ENCODE measurements at regions not wholly inside any gene's neighbourhood (a gene's known extent, or its start where the extent isn't known, plus 50 kb on each side); places are given as distances from the start of the nearest gene placed in this dataset.

GRCh38 chrX:100487795-100488194, 77.7 kb upstream of the PCDH19 start:
- no peaks in the 10 kb centered on the region for H3K36me3 ChIP-seq (ENCODE audit: insufficient read depth, low read length)
- no peak overlapping the region for H2AFZ ChIP-seq (ENCODE audit: low read length)
- TF ChIP-seq CTCF (conservative IDR thresholded peaks at IDR 0.05; ENCODE audit: low read length): no peak
- no peak for TF ChIP-seq EZH2phosphoT487 (IDR thresholded peaks at IDR 0.05; ENCODE audit: borderline replicate concordance)

GRCh38 chrX:100484971-100485370, 74.9 kb upstream of the PCDH19 start:
- no peak overlapping the region for H3K4me2 ChIP-seq (ENCODE audit: low read depth, low read length, poor library complexity, severe bottlenecking)
- H3K27me3 ChIP-seq (ENCODE audit: insufficient read depth, low read length, poor library complexity, severe bottlenecking): no peaks in the 10 kb centered on the region
- no peak overlapping the region for H2AFZ ChIP-seq (ENCODE audit: low read length)
- no peaks in the 10 kb centered on the region for H3K9me3 ChIP-seq (ENCODE audit: insufficient read depth, low read depth, low read length)
- H3K79me2 ChIP-seq (ENCODE audit: insufficient read depth, low read length): no peaks in the 10 kb centered on the region
- no peak for TF ChIP-seq EZH2phosphoT487 (IDR thresholded peaks at IDR 0.05; ENCODE audit: borderline replicate concordance)
- TF ChIP-seq CTCF (conservative IDR thresholded peaks at IDR 0.05; ENCODE audit: low read length): no peak
- no peaks in the 10 kb centered on the region for H3K9me2 ChIP-seq (replicated peaks; ENCODE audit: low read depth, low read length)
- no peak overlapping the region for H3K9ac ChIP-seq (ENCODE audit: low read depth, low read length, poor library complexity, severe bottlenecking)
- H3F3A ChIP-seq (ENCODE audit: low read depth): no peaks in the 10 kb centered on the region
- no peaks in the 10 kb centered on the region for H4K20me1 ChIP-seq (ENCODE audit: insufficient read depth, low read length, poor library complexity, severe bottlenecking)
- no peaks in the 10 kb centered on the region for H3K4me1 ChIP-seq (ENCODE audit: insufficient read depth, low read length, poor library complexity, severe bottlenecking)
- H3K4me3 ChIP-seq (ENCODE audit: low read length, poor library complexity, severe bottlenecking): no peak overlapping the region
- H3K36me3 ChIP-seq (ENCODE audit: insufficient read depth, low read length): no peaks in the 10 kb centered on the region

More at GRCh38 chrX:100487795-100488194, 77.7 kb upstream of the PCDH19 start:
- Histone ChIP-seq H3F3A (ENCODE audit: low read depth) (no peaks in the 10 kb centered on the region), H3K9me3 (ENCODE audit: insufficient read depth, low read depth, low read length) (no peaks in the 10 kb centered on the region), H3K79me2 (ENCODE audit: insufficient read depth, low read length) (no peaks in the 10 kb centered on the region), H3K9ac (ENCODE audit: low read depth, low read length, poor library complexity, severe bottlenecking) (no peak overlapping the region), H3K9me2 (replicated peaks; ENCODE audit: low read depth, low read length) (no peaks in the 10 kb centered on the region), H3K4me1 (ENCODE audit: insufficient read depth, low read length, poor library complexity, severe bottlenecking) (no peaks in the 10 kb centered on the region), H3K4me3 (ENCODE audit: low read length, poor library complexity, severe bottlenecking) (no peak overlapping the region), H4K20me1 (ENCODE audit: insufficient read depth, low read length, poor library complexity, severe bottlenecking) (no peaks in the 10 kb centered on the region), H3K27me3 (ENCODE audit: insufficient read depth, low read length, poor library complexity, severe bottlenecking) (no peaks in the 10 kb centered on the region), H3K4me2 (ENCODE audit: low read depth, low read length, poor library complexity, severe bottlenecking) (no peak overlapping the region)

GRCh38 chrX:100479329-100479728, 69.3 kb upstream of the PCDH19 start:
- Histone ChIP-seq H3K9me3 (ENCODE audit: insufficient read depth, low read depth, low read length) (no peaks in the 10 kb centered on the region), H3K4me1 (ENCODE audit: insufficient read depth, low read length, poor library complexity, severe bottlenecking) (no peaks in the 10 kb centered on the region), H3K4me2 (ENCODE audit: low read depth, low read length, poor library complexity, severe bottlenecking) (no peak overlapping the region), H3K27me3 (ENCODE audit: insufficient read depth, low read length, poor library complexity, severe bottlenecking) (no peaks in the 10 kb centered on the region), H3K36me3 (ENCODE audit: insufficient read depth, low read length) (no peaks in the 10 kb centered on the region), H4K20me1 (ENCODE audit: insufficient read depth, low read length, poor library complexity, severe bottlenecking) (no peaks in the 10 kb centered on the region), H2AFZ (ENCODE audit: low read length) (no peak overlapping the region), H3F3A (ENCODE audit: low read depth) (no peaks in the 10 kb centered on the region), H3K79me2 (ENCODE audit: insufficient read depth, low read length) (no peaks in the 10 kb centered on the region), H3K4me3 (ENCODE audit: low read length, poor library complexity, severe bottlenecking) (no peak overlapping the region), H3K9me2 (replicated peaks; ENCODE audit: low read depth, low read length) (no peaks in the 10 kb centered on the region), H3K9ac (ENCODE audit: low read depth, low read length, poor library complexity, severe bottlenecking) (no peak overlapping the region)
- no peak for TF ChIP-seq CTCF (conservative IDR thresholded peaks at IDR 0.05; ENCODE audit: low read length)
- no peak for TF ChIP-seq EZH2phosphoT487 (IDR thresholded peaks at IDR 0.05; ENCODE audit: borderline replicate concordance)

Data from Loucy (cell line).